MM.1S (cell line): ENCODE measurements at regions not wholly inside any gene's neighbourhood (a gene's known extent, or its start where the extent isn't known, plus 50 kb on each side); places are given as distances from the start of the nearest gene placed in this dataset.

Source experiments
- DNase-seq: peaks from one replicate; pipeline ENCODE4 v3.0.0-alpha.2; 2015
- H2AFZ ChIP-seq: fragments of 300-600 bp; sonication (generic); 2 replicates; pipeline ENCODE4 v1.6.0; 2016; ENCODE audit warnings: antibody characterized with exemption, low read length
- H3F3A ChIP-seq: fragments of 300-600 bp; sonication (generic); 2 replicates; pipeline ENCODE4 v1.6.1; 2016; ENCODE audit warnings: mild to moderate bottlenecking, antibody characterized with exemption, low read length, moderate library complexity, mixed read lengths; ENCODE audit not compliant: insufficient read depth
- H3K27ac ChIP-seq: fragments of 300-600 bp; sonication (generic); 2 replicates; pipeline ENCODE4 v1.5.1; 2016; ENCODE audit warnings: mild to moderate bottlenecking, low read length
- H3K27me3 ChIP-seq: fragments of 300-600 bp; sonication (generic); replicated peaks from 2 replicates; pipeline ENCODE4 v1.6.0; 2016; ENCODE audit warnings: low read length; ENCODE audit not compliant: insufficient read depth
- H3K36me3 ChIP-seq: fragments of 300-600 bp; sonication (generic); replicated peaks from 2 replicates; pipeline ENCODE4 v1.6.1; 2016; ENCODE audit warnings: mild to moderate bottlenecking, low read length, mixed read lengths; ENCODE audit not compliant: insufficient read depth
- H3K4me1 ChIP-seq: fragments of 300-600 bp; sonication (generic); 2 replicates; pipeline ENCODE4 v1.6.1; 2016; ENCODE audit warnings: low read length, mixed read lengths
- H3K4me2 ChIP-seq: fragments of 300-600 bp; sonication (generic); 2 replicates; pipeline ENCODE4 v1.6.0; 2016; ENCODE audit warnings: low read depth, low read length
- H3K4me3 ChIP-seq: fragments of 300-600 bp; sonication (generic); 2 replicates; pipeline ENCODE4 v1.5.1; 2016; ENCODE audit warnings: low read length, mixed read lengths
- H3K79me2 ChIP-seq: fragments of 300-600 bp; sonication (generic); 2 replicates; pipeline ENCODE4 v1.6.1; 2016; ENCODE audit warnings: mixed run types, low read length, mixed read lengths
- H3K9ac ChIP-seq: fragments of 300-600 bp; sonication (generic); 2 replicates; pipeline ENCODE4 v1.6.1; 2016; ENCODE audit warnings: low read length, mixed read lengths
- H3K9me2 ChIP-seq: fragments of 300-600 bp; sonication (generic); replicated peaks from 2 replicates; pipeline ENCODE4 v1.6.1; 2016; ENCODE audit warnings: mild to moderate bottlenecking, low read length, mixed read lengths; ENCODE audit not compliant: insufficient read depth
- H3K9me3 ChIP-seq: fragments of 300-600 bp; sonication (generic); replicated peaks from 2 replicates; pipeline ENCODE4 v1.6.1; 2016; ENCODE audit warnings: mild to moderate bottlenecking, low read length, mixed read lengths; ENCODE audit not compliant: insufficient read depth
- H4K20me1 ChIP-seq: fragments of 300-600 bp; sonication (generic); 2 replicates; pipeline ENCODE4 v1.6.1; 2016; ENCODE audit warnings: mild to moderate bottlenecking, low read length, moderate library complexity, mixed read lengths; ENCODE audit not compliant: insufficient read depth
- EZH2 ChIP-seq: fragments of 300-600 bp; sonication (generic); optimal IDR thresholded peaks from 2 replicates; pipeline ENCODE3; 2017; ENCODE audit warnings: low read depth, mild to moderate bottlenecking, antibody characterized with exemption, low read length, mixed read lengths
- EZH2phosphoT487 ChIP-seq: fragments of 300-600 bp; sonication (generic); IDR thresholded peaks from 2 replicates; pipeline ENCODE4 v1.6.1; 2018; ENCODE audit warnings: antibody characterized with exemption, low read length
- TF ChIP-seq, protein P1 (sequence below): fragments of 300-600 bp; sonication (generic); IDR thresholded peaks from 2 replicates; pipeline ENCODE4 v1.5.1; 2016; ENCODE audit warnings: antibody characterized with exemption, low read length, mixed read lengths

DNA sequence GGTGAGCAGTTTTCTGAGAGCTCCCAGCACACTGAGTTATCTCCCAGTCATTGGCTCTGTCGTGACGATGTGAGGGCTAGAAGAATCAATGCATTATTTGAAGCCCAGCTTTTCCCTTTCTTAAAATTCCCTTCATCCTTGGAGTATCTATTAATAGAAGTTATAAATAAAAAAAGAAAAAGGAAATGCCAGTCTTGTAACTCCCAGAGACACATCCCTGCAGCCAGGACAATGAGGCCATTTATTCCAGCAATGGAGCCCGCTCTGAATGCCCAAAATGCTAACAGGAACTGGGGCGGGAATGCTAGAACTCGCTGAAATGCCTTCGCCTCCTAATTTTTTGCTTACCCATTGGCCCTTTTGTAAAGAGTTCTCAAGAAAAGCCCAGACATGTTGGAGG, 305.8 kb downstream of the TFAP2C start:
- no peak for DNase-seq
- Histone ChIP-seq H3K36me3 (no peaks in the 10 kb centered on the region), H3K79me2 (no peaks in the 10 kb centered on the region), H3K27ac (no peak overlapping the region), H3K9ac (no peak overlapping the region), H3K4me1 (no peaks in the 10 kb centered on the region), H3K4me2 (no peak overlapping the region), H3F3A (no peaks in the 10 kb centered on the region), H3K4me3 (no peak overlapping the region), H3K9me2 (no peaks in the 10 kb centered on the region), H3K9me3 (no peaks in the 10 kb centered on the region), H2AFZ (no peak overlapping the region), H4K20me1 (no peaks in the 10 kb centered on the region), H3K27me3 (no peaks in the 10 kb centered on the region)
- no peak for TF ChIP-seq EZH2
- TF ChIP-seq, protein P1, sequence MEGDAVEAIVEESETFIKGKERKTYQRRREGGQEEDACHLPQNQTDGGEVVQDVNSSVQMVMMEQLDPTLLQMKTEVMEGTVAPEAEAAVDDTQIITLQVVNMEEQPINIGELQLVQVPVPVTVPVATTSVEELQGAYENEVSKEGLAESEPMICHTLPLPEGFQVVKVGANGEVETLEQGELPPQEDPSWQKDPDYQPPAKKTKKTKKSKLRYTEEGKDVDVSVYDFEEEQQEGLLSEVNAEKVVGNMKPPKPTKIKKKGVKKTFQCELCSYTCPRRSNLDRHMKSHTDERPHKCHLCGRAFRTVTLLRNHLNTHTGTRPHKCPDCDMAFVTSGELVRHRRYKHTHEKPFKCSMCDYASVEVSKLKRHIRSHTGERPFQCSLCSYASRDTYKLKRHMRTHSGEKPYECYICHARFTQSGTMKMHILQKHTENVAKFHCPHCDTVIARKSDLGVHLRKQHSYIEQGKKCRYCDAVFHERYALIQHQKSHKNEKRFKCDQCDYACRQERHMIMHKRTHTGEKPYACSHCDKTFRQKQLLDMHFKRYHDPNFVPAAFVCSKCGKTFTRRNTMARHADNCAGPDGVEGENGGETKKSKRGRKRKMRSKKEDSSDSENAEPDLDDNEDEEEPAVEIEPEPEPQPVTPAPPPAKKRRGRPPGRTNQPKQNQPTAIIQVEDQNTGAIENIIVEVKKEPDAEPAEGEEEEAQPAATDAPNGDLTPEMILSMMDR, result no peak
- TF ChIP-seq EZH2phosphoT487, result no peak

DNA sequence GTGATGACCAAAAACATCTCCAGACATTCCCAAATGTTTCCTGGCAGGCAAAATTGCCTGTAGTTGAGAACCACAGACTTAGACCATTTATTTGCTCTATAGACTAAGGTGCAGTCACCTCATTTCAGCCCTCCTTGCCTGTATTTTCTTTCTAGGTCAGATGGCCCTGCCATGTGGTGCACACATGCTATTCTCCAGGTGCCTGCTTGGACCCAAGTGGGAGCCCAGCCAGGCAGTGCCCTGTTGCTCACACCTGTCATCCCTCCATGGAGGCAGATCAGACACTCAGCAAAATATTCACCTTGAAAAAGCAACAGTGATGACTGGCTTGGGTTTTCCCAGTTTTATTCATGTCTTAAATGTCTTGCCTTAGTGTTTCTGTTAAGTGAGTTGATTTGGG, 311.4 kb downstream of the TFAP2C start:
- Histone ChIP-seq H3F3A (no peaks in the 10 kb centered on the region), H3K9me2 (no peaks in the 10 kb centered on the region), H3K4me1 (no peaks in the 10 kb centered on the region), H3K4me3 (no peak overlapping the region), H3K9me3 (no peaks in the 10 kb centered on the region), H3K27ac (no peak overlapping the region), H3K79me2 (no peaks in the 10 kb centered on the region), H3K36me3 (no peaks in the 10 kb centered on the region), H4K20me1 (no peaks in the 10 kb centered on the region), H3K4me2 (no peak overlapping the region), H2AFZ (no peak overlapping the region), H3K27me3 (no peaks in the 10 kb centered on the region), H3K9ac (no peak overlapping the region)
- TF ChIP-seq EZH2 (no peak), EZH2phosphoT487 (no peak)
- TF ChIP-seq, protein P1, result no peak
- no peak for DNase-seq

DNA sequence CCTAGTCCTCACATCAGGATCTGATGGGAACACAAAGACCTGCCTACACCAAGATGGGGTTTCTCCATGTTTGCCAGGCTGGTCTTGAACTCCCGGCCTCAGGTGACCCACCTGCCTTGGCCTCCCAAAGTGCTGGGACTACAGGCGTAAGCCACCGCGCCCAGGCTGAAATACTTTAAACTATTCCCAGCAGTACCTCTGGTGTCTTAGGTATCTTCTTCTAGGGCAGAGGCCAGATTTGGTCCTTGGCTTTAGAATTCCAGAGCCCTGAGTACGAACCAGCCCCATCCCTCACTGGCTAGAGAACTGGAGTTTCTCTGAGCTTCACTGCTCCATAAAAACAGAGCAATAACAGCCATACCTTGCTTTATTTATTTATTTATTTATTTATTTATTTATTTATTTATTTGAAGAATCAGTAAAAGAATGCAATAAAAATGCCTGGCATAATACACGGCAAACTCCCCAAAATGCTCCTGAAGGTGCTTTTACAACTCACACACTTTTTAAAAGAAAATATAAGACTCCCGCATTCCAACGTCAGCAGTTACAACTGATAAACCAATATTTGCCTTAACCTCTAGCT, 312.1 kb downstream of the TFAP2C start:
- TF ChIP-seq EZH2phosphoT487 (no peak), EZH2 (no peak)
- TF ChIP-seq, protein P1, result no peak
- H3K79me2 ChIP-seq, result no peaks in the 10 kb centered on the region
- H3K9ac ChIP-seq, result no peak overlapping the region
- H2AFZ ChIP-seq, result no peak overlapping the region
- no peaks in the 10 kb centered on the region for H4K20me1 ChIP-seq
- H3K9me3 ChIP-seq, result no peaks in the 10 kb centered on the region
- H3K27me3 ChIP-seq, result no peaks in the 10 kb centered on the region
- DNase-seq, result no peak
- no peaks in the 10 kb centered on the region for H3K36me3 ChIP-seq
- H3F3A ChIP-seq, result no peaks in the 10 kb centered on the region
- H3K4me2 ChIP-seq, result no peak overlapping the region
- no peak overlapping the region for H3K4me3 ChIP-seq
- no peaks in the 10 kb centered on the region for H3K9me2 ChIP-seq
- no peaks in the 10 kb centered on the region for H3K4me1 ChIP-seq
- H3K27ac ChIP-seq, result no peak overlapping the region
